Cardiac fibroblast (primary cell): ENCODE measurements at regions not wholly inside any gene's neighbourhood (a gene's known extent, or its start where the extent isn't known, plus 50 kb on each side); places are given as distances from the start of the nearest gene placed in this dataset.

Experiments used
- DNase-seq, 2 donors: peaks; one replicate each; pipeline versions ENCODE4 v3.0.0 to v3.0.0-alpha.2; 2010; ENCODE audit warnings: low read depth in 2 of 2
- H3K4me3 ChIP-seq, 2 donors: replicated peaks in 1 of 2; 1 replicate in 1 of 2; 2 replicates in 1 of 2; pipeline ENCODE4 v1.5.1; 2011; ENCODE audit warnings: low read depth in 2 of 2, low read length in 2 of 2, mild to moderate bottlenecking in 2 of 2, moderate library complexity in 1 of 2
- CTCF ChIP-seq: IDR thresholded peaks from one replicate; pipeline ENCODE4 v1.5.1; 2011; ENCODE audit warnings: low read depth, mild to moderate bottlenecking, low read length, inconsistent platforms

- no peak for TF ChIP-seq CTCF
- DNase-seq: peak in 1 of 2 donors; percentile 43
- H3K4me3 ChIP-seq: no peak overlapping the region
These were observed 83.6 kb upstream of the PGRMC2 start for GRCh38 chr4:128371001-128371777.

GRCh38 chr4:128366212-128366611, 78.6 kb upstream of the PGRMC2 start:
- DNase-seq: no peak
- TF ChIP-seq CTCF: no peak

GRCh38 chr4:128364565-128364964, 77.0 kb upstream of the PGRMC2 start:
- DNase-seq: no peak
- no peak for TF ChIP-seq CTCF
- no peak overlapping the region for H3K4me3 ChIP-seq

More at GRCh38 chr4:128366212-128366611, 78.6 kb upstream of the PGRMC2 start:
- no peak overlapping the region for H3K4me3 ChIP-seq

- no peak for TF ChIP-seq CTCF
- no peak for DNase-seq
- no peak overlapping the region for H3K4me3 ChIP-seq
These were observed 76.4 kb upstream of the PGRMC2 start for GRCh38 chr4:128363966-128364365.

GRCh38 chr4:128362760-128363159, 75.1 kb upstream of the PGRMC2 start:
- no peak for DNase-seq
- TF ChIP-seq CTCF: no peak
- no peak overlapping the region for H3K4me3 ChIP-seq

GRCh38 chr4:128359422-128359821, 71.8 kb upstream of the PGRMC2 start:
- no peak for TF ChIP-seq CTCF
- DNase-seq: no peak
- no peak overlapping the region for H3K4me3 ChIP-seq

GRCh38 chr4:128358913-128359279, 71.3 kb upstream of the PGRMC2 start:
- TF ChIP-seq CTCF: no peak
- no peak for DNase-seq
- H3K4me3 ChIP-seq: no peak overlapping the region
